ENCODE measurements at regions not wholly inside any gene's neighbourhood (a gene's known extent, or its start where the extent isn't known, plus 50 kb on each side); places are given as distances from the start of the nearest gene placed in this dataset.

DNA sequence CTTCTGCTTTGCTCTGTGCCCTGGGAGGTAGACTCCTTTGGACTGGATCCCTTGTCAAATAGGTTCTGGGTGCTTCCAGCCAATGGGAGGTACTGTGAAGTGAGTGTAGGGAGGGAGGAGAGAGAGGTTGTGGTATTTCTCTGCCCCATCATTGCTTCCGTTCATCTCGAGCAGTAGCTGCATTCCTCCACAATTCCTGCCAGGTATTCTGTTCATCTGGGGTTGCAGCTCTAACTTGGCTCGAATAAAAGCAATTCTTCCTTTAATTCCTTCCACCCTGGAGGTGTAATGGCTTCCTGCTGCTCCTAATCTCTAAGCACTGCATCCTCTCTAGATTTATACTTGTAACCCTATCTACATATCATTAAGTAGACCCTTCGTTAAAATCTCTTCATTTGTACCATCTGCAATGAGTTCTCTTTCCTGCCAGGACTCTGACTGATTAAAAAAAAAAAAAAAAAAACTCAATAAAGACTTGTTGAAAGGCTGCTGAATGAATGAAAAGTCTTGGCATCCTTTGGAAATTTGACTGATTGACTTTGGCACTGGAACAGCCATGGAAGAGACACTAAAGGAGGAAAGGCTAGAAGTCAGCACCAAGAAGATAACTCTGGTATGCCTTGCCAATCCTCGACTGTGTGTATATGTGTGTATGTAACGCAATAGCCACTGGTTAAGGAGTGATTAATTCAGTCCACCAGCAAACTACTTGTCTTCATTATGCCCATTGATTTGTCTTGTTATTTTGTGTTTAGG is 616.9 kb upstream of the SOX9 start:
- H3K4me3 ChIP-seq (ENCODE audit: low read length), result no peak overlapping the region
- CTCF ChIA-PET, result no interaction called here
- H2AFZ ChIP-seq (ENCODE audit: low read length), result no peak overlapping the region
- no peaks in the 10 kb centered on the region for H3F3A ChIP-seq (ENCODE audit: low read length, unreplicated experiment)
- no peak for TF ChIP-seq EZH2 (IDR thresholded peaks at IDR 0.05; ENCODE audit: low read length, unreplicated experiment)
- TF ChIP-seq, protein P1, sequence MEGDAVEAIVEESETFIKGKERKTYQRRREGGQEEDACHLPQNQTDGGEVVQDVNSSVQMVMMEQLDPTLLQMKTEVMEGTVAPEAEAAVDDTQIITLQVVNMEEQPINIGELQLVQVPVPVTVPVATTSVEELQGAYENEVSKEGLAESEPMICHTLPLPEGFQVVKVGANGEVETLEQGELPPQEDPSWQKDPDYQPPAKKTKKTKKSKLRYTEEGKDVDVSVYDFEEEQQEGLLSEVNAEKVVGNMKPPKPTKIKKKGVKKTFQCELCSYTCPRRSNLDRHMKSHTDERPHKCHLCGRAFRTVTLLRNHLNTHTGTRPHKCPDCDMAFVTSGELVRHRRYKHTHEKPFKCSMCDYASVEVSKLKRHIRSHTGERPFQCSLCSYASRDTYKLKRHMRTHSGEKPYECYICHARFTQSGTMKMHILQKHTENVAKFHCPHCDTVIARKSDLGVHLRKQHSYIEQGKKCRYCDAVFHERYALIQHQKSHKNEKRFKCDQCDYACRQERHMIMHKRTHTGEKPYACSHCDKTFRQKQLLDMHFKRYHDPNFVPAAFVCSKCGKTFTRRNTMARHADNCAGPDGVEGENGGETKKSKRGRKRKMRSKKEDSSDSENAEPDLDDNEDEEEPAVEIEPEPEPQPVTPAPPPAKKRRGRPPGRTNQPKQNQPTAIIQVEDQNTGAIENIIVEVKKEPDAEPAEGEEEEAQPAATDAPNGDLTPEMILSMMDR (conservative IDR thresholded peaks at IDR 0.05; ENCODE audit: low read depth, low read length), result no peak
- no TSS peak for BruUV-seq (replicated peaks)
- DNase-seq, result no peak
- H3K4me1 ChIP-seq (ENCODE audit: insufficient read depth, low read length), result peaks cover 10% of the 10 kb centered on the region; the same call in 1 of the 2 replicates
- H3K9me3 ChIP-seq (ENCODE audit: low read length), result no peaks in the 10 kb centered on the region
- H3K9me2 ChIP-seq (replicated peaks; ENCODE audit: low read length), result no peaks in the 10 kb centered on the region
- no peak overlapping the region for H3K27ac ChIP-seq (ENCODE audit: low read length)
- POLR2A ChIA-PET (ENCODE audit: unreplicated experiment), result no interaction called here
- intact Hi-C loops (cut with micrococcal nuclease), result no loop called here
- H3K79me2 ChIP-seq (ENCODE audit: low read length), result no peaks in the 10 kb centered on the region
- no peaks in the 10 kb centered on the region for H4K20me1 ChIP-seq (ENCODE audit: low read length)
- H3K4me2 ChIP-seq (ENCODE audit: low read length), result no peak overlapping the region
- no peaks in the 10 kb centered on the region for H3K36me3 ChIP-seq (ENCODE audit: low read depth, low read length)
- no peaks in the 10 kb centered on the region for H3K27me3 ChIP-seq (ENCODE audit: low read length)
- H3K9ac ChIP-seq (ENCODE audit: low read length), result no peak overlapping the region
- no peak for ATAC-seq

DNA sequence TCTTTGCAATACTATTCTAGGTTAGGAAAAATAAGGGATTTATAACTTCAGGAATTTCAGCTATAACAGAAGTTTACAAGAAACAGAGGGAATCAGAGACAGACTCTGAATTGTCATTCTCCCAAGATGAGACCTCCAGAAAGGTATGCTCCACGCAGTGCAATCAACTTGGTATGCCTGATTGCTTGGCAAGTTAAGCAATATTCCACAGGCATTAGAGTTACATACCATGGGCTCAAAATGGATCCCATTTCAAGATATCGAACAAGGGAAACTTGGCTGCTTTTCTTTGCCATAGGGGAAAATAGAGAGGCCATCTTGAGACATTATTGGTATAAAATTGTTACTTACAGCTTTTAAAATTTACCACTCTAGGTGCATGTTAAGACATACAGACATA is 615.6 kb upstream of the SOX9 start:
- no TSS peak for BruUV-seq (replicated peaks)
- ATAC-seq (no peak), DNase-seq (no peak)
- H3K79me2 ChIP-seq (ENCODE audit: low read length), result no peaks in the 10 kb centered on the region
- H3K9ac ChIP-seq (ENCODE audit: low read length), result no peak overlapping the region
- no peak overlapping the region for H3K4me2 ChIP-seq (ENCODE audit: low read length)
- no peaks in the 10 kb centered on the region for H3K9me3 ChIP-seq (ENCODE audit: low read length)
- no peak overlapping the region for H3K27ac ChIP-seq (ENCODE audit: low read length)
- ChIA-PET POLR2A (ENCODE audit: unreplicated experiment) (no interaction called here), CTCF (no interaction called here)
- no peak overlapping the region for H2AFZ ChIP-seq (ENCODE audit: low read length)
- H3F3A ChIP-seq (ENCODE audit: low read length, unreplicated experiment), result no peaks in the 10 kb centered on the region
- no peaks in the 10 kb centered on the region for H3K27me3 ChIP-seq (ENCODE audit: low read length)
- H3K36me3 ChIP-seq (ENCODE audit: low read depth, low read length), result no peaks in the 10 kb centered on the region
- no peaks in the 10 kb centered on the region for H3K9me2 ChIP-seq (replicated peaks; ENCODE audit: low read length)
- TF ChIP-seq, protein P1 (conservative IDR thresholded peaks at IDR 0.05; ENCODE audit: low read depth, low read length), result no peak
- no peak for TF ChIP-seq EZH2phosphoT487 (IDR thresholded peaks at IDR 0.05; ENCODE audit: borderline replicate concordance, low read length)
- peaks cover 10% of the 10 kb centered on the region; the same call in 1 of the 2 replicates for H3K4me1 ChIP-seq (ENCODE audit: insufficient read depth, low read length)
- H4K20me1 ChIP-seq (ENCODE audit: low read length), result no peaks in the 10 kb centered on the region
- no peak overlapping the region for H3K4me3 ChIP-seq (ENCODE audit: low read length)
- intact Hi-C loops (cut with micrococcal nuclease), result no loop called here

DNA sequence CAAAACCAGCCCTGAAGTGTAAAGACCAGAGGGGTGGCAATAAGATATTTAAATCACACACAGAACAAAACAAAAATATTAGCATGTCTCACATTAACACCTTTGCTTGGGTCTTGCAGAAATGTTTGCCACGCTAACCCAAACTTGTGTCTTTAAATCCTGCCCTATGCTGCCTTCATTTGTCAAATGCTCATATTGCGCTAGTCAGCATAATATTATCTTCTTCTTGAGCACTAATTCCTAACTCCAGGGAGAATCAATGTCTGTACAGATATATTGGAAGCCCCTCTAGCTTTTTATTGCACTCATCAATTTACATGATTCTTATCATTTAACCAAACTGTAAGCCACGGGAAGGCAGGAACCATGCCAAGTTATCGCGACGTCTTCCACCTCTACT is 614.8 kb upstream of the SOX9 start:
- ATAC-seq (no peak), DNase-seq (no peak)
- Histone ChIP-seq H3K36me3 (ENCODE audit: low read depth, low read length) (no peaks in the 10 kb centered on the region), H3K4me1 (ENCODE audit: insufficient read depth, low read length) (peaks cover 8% of the 10 kb centered on the region; the same call in 1 of the 2 replicates), H3K79me2 (ENCODE audit: low read length) (no peaks in the 10 kb centered on the region), H2AFZ (ENCODE audit: low read length) (no peak overlapping the region), H3K4me2 (ENCODE audit: low read length) (no peak overlapping the region), H3K27me3 (ENCODE audit: low read length) (no peaks in the 10 kb centered on the region), H3K9me2 (replicated peaks; ENCODE audit: low read length) (no peaks in the 10 kb centered on the region), H4K20me1 (ENCODE audit: low read length) (no peaks in the 10 kb centered on the region), H3K4me3 (ENCODE audit: low read length) (no peak overlapping the region), H3K9ac (ENCODE audit: low read length) (no peak overlapping the region), H3K27ac (ENCODE audit: low read length) (no peak overlapping the region), H3F3A (ENCODE audit: low read length, unreplicated experiment) (no peaks in the 10 kb centered on the region), H3K9me3 (ENCODE audit: low read length) (no peaks in the 10 kb centered on the region)
- intact Hi-C loops (cut with micrococcal nuclease), result no loop called here
- ChIA-PET CTCF (no interaction called here), POLR2A (ENCODE audit: unreplicated experiment) (no interaction called here)
- TF ChIP-seq EZH2phosphoT487 (IDR thresholded peaks at IDR 0.05; ENCODE audit: borderline replicate concordance, low read length) (no peak), EZH2 (IDR thresholded peaks at IDR 0.05; ENCODE audit: low read length, unreplicated experiment) (no peak)
- TF ChIP-seq, protein P1 (conservative IDR thresholded peaks at IDR 0.05; ENCODE audit: low read depth, low read length), result no peak
- BruUV-seq (replicated peaks), result no TSS peak
